H7 (cell line): ENCODE measurements at regions not wholly inside any gene's neighbourhood (a gene's known extent, or its start where the extent isn't known, plus 50 kb on each side); places are given as distances from the start of the nearest gene placed in this dataset.

Experiments used
- DNase-seq: peaks from one replicate; pipeline ENCODE4 v3.0.0; 2012
- H3K27me3 ChIP-seq: 2 replicates; pipeline ENCODE4 v1.6.0; 2011; ENCODE audit warnings: mild to moderate bottlenecking, low read length; ENCODE audit not compliant: control insufficient read depth, insufficient read depth
- H3K36me3 ChIP-seq: replicated peaks from 2 replicates; pipeline ENCODE4 v1.5.1; 2011; ENCODE audit warnings: low read length; ENCODE audit not compliant: control insufficient read depth, insufficient read depth
- H3K4me3 ChIP-seq: 2 replicates; pipeline ENCODE4 v1.5.1; 2011; ENCODE audit warnings: low read depth, mild to moderate bottlenecking, control low read depth, low read length, moderate library complexity; ENCODE audit not compliant: insufficient read depth

- H3K27me3 ChIP-seq = no peaks in the 10 kb centered on the region
- H3K4me3 ChIP-seq = no peak overlapping the region
- no peak for DNase-seq
- no peaks in the 10 kb centered on the region for H3K36me3 ChIP-seq
Measured at GRCh38 chr3:70899816-70900215, 587.4 kb upstream of the MDFIC2 start.

GRCh38 chr3:70890020-70890394 is 577.6 kb upstream of the MDFIC2 start:
- H3K27me3 ChIP-seq = no peaks in the 10 kb centered on the region
- no peaks in the 10 kb centered on the region for H3K36me3 ChIP-seq
- no peak for DNase-seq
- H3K4me3 ChIP-seq = no peak overlapping the region

- DNase-seq = no peak
- no peaks in the 10 kb centered on the region for H3K36me3 ChIP-seq
- no peaks in the 10 kb centered on the region for H3K27me3 ChIP-seq
- H3K4me3 ChIP-seq = no peak overlapping the region
Measured at GRCh38 chr3:70889162-70890019, 577.0 kb upstream of the MDFIC2 start.

GRCh38 chr3:70885636-70886035 is 573.2 kb upstream of the MDFIC2 start:
- Histone ChIP-seq H3K36me3 (no peaks in the 10 kb centered on the region), H3K27me3 (no peaks in the 10 kb centered on the region), H3K4me3 (no peak overlapping the region)
- no peak for DNase-seq

GRCh38 chr3:70882104-70882503 is 569.7 kb upstream of the MDFIC2 start:
- DNase-seq = no peak
- Histone ChIP-seq H3K4me3 (no peak overlapping the region), H3K27me3 (no peaks in the 10 kb centered on the region), H3K36me3 (no peaks in the 10 kb centered on the region)

GRCh38 chr3:70880421-70880820 is 568.0 kb upstream of the MDFIC2 start:
- H3K27me3 ChIP-seq = no peaks in the 10 kb centered on the region
- H3K36me3 ChIP-seq = no peaks in the 10 kb centered on the region
- DNase-seq = no peak
- H3K4me3 ChIP-seq = no peak overlapping the region

- DNase-seq = no peak
- Histone ChIP-seq H3K4me3 (no peak overlapping the region), H3K36me3 (no peaks in the 10 kb centered on the region), H3K27me3 (no peaks in the 10 kb centered on the region)
Measured at GRCh38 chr3:70876154-70876553, 563.7 kb upstream of the MDFIC2 start.

- Histone ChIP-seq H3K4me3 (no peak overlapping the region), H3K36me3 (no peaks in the 10 kb centered on the region), H3K27me3 (no peaks in the 10 kb centered on the region)
- no peak for DNase-seq
Measured at GRCh38 chr3:70874196-70874595, 561.8 kb upstream of the MDFIC2 start.

- DNase-seq = no peak
- Histone ChIP-seq H3K36me3 (no peaks in the 10 kb centered on the region), H3K27me3 (no peaks in the 10 kb centered on the region), H3K4me3 (no peak overlapping the region)
Measured at GRCh38 chr3:70873686-70874085, 561.2 kb upstream of the MDFIC2 start.

- no peak for DNase-seq
- H3K36me3 ChIP-seq = no peaks in the 10 kb centered on the region
Measured at GRCh38 chr3:70871909-70872656, 559.6 kb upstream of the MDFIC2 start.

GRCh38 chr3:70870576-70870975 is 558.1 kb upstream of the MDFIC2 start:
- H3K36me3 ChIP-seq = no peaks in the 10 kb centered on the region
- no peaks in the 10 kb centered on the region for H3K27me3 ChIP-seq
- no peak for DNase-seq
- H3K4me3 ChIP-seq = no peak overlapping the region

More at GRCh38 chr3:70871909-70872656, 559.6 kb upstream of the MDFIC2 start:
- Histone ChIP-seq H3K27me3 (no peaks in the 10 kb centered on the region), H3K4me3 (no peak overlapping the region)

GRCh38 chr3:70868561-70868960 is 556.1 kb upstream of the MDFIC2 start:
- DNase-seq = no peak
- no peak overlapping the region for H3K4me3 ChIP-seq
- no peaks in the 10 kb centered on the region for H3K27me3 ChIP-seq
- no peaks in the 10 kb centered on the region for H3K36me3 ChIP-seq

- DNase-seq = no peak
- Histone ChIP-seq H3K27me3 (no peaks in the 10 kb centered on the region), H3K4me3 (no peak overlapping the region), H3K36me3 (no peaks in the 10 kb centered on the region)
Measured at GRCh38 chr3:70863049-70863448, 550.6 kb upstream of the MDFIC2 start.

- no peaks in the 10 kb centered on the region for H3K36me3 ChIP-seq
- H3K4me3 ChIP-seq = no peak overlapping the region
- no peak for DNase-seq
- no peaks in the 10 kb centered on the region for H3K27me3 ChIP-seq
Measured at GRCh38 chr3:70861855-70862254, 549.4 kb upstream of the MDFIC2 start.

- no peaks in the 10 kb centered on the region for H3K36me3 ChIP-seq
- no peak for DNase-seq
- H3K4me3 ChIP-seq = no peak overlapping the region
- H3K27me3 ChIP-seq = no peaks in the 10 kb centered on the region
Measured at GRCh38 chr3:70861234-70861633, 548.8 kb upstream of the MDFIC2 start.
